ACHN (cell line): ENCODE measurements at regions not wholly inside any gene's neighbourhood (a gene's known extent, or its start where the extent isn't known, plus 50 kb on each side); places are given as distances from the start of the nearest gene placed in this dataset.
"Not testable (repeated sequence)": the region's sequence is repeated elsewhere in the genome, so short reads cannot be mapped to it uniquely, and the experiment has no call there.

Source experiments
- DNase-seq: peaks from one replicate; pipeline ENCODE4 v3.0.0-alpha.2; 2015
- in situ Hi-C: cut with HindIII; loops from 2 replicates; pipeline ENCODE4 v1.10.0; 2017; ENCODE audit warnings: low sequenced_read_pairs, low pct_ligation_motif_present, low pct_unique_long_range_greater_than_20kb

- in situ Hi-C loops, DNase-seq: not testable (repeated sequence)
These were observed 230.2 kb upstream of the MMS22L start for GRCh38 chr6:97513260-97513659.

GRCh38 chr6:97524811-97525210, 241.8 kb upstream of the MMS22L start:
- in situ Hi-C loops, result no loop called here
- DNase-seq, result no peak

- DNase-seq, result no peak
- in situ Hi-C loops, result no loop called here
These were observed 252.8 kb upstream of the MMS22L start for GRCh38 chr6:97535800-97536199.

GRCh38 chr6:97548354-97548753, 265.3 kb upstream of the MMS22L start:
- no peak for DNase-seq
- in situ Hi-C loops, result no loop called here

GRCh38 chr6:97557355-97557754, 274.3 kb upstream of the MMS22L start:
- in situ Hi-C loops, result no loop called here
- no peak for DNase-seq

- DNase-seq, result no peak
- in situ Hi-C loops, result no loop called here
These were observed 280.5 kb upstream of the MMS22L start for GRCh38 chr6:97563529-97563928.

- DNase-seq, result no peak
- in situ Hi-C loops, result no loop called here
These were observed 289.9 kb upstream of the MMS22L start for GRCh38 chr6:97572943-97573342.

- peak; percentile 20 for DNase-seq
- in situ Hi-C loops, result no loop called here
These were observed 303.3 kb upstream of the MMS22L start for GRCh38 chr6:97586344-97586743.

- no peak for DNase-seq
- in situ Hi-C loops, result no loop called here
These were observed 308.9 kb upstream of the MMS22L start for GRCh38 chr6:97591955-97592354.

- in situ Hi-C loops, result no loop called here
- DNase-seq, result peak; percentile 1
These were observed 311.8 kb upstream of the MMS22L start for GRCh38 chr6:97594844-97595243.

GRCh38 chr6:97621111-97621510, 338.1 kb upstream of the MMS22L start:
- in situ Hi-C loops, result no loop called here
- DNase-seq, result no peak

- in situ Hi-C loops, result no loop called here
- peak; percentile 14 for DNase-seq
These were observed 343.8 kb upstream of the MMS22L start for GRCh38 chr6:97626671-97627441.

GRCh38 chr6:97629180-97629579, 346.2 kb upstream of the MMS22L start:
- DNase-seq, result no peak
- in situ Hi-C loops, result no loop called here

GRCh38 chr6:97630604-97631003, 347.6 kb upstream of the MMS22L start:
- in situ Hi-C loops, result no loop called here
- no peak for DNase-seq

- no peak for DNase-seq
- in situ Hi-C loops, result no loop called here
These were observed 349.3 kb upstream of the MMS22L start for GRCh38 chr6:97632341-97632740.

- DNase-seq, result no peak
- in situ Hi-C loops, result no loop called here
These were observed 356.7 kb upstream of the MMS22L start for GRCh38 chr6:97639702-97640101.

GRCh38 chr6:97644353-97644752, 361.3 kb upstream of the MMS22L start:
- in situ Hi-C loops, result no loop called here
- DNase-seq, result no peak

- DNase-seq, result no peak
- in situ Hi-C loops, result no loop called here
These were observed 362.7 kb upstream of the MMS22L start for GRCh38 chr6:97645757-97646156.

GRCh38 chr6:97653076-97653475, 370.1 kb upstream of the MMS22L start:
- in situ Hi-C loops, result no loop called here
- DNase-seq, result no peak

GRCh38 chr6:97653517-97653916, 370.5 kb upstream of the MMS22L start:
- in situ Hi-C loops, result no loop called here
- DNase-seq, result no peak

- DNase-seq, result no peak
- in situ Hi-C loops, result no loop called here
These were observed 371.7 kb upstream of the MMS22L start for GRCh38 chr6:97654674-97655073.
